DMS53 treated with DMSO at 0.1 percent for 48 hours (cell line): ENCODE measurements at regions not wholly inside any gene's neighbourhood (a gene's known extent, or its start where the extent isn't known, plus 50 kb on each side); places are given as distances from the start of the nearest gene placed in this dataset.

Experiments
- DNase-seq: peaks from one replicate; lab custom pipeline; 2025; ENCODE audit not compliant: unreplicated experiment; lab: John Stamatoyannopoulos, UW

GRCh38 chr16:7103056-7103455 lies 229.6 kb upstream of the RBFOX1 start:
- no peak for DNase-seq

- DNase-seq = no peak
These were observed 231.6 kb upstream of the RBFOX1 start for GRCh38 chr16:7101054-7101453.

- DNase-seq = no peak
These were observed 235.1 kb upstream of the RBFOX1 start for GRCh38 chr16:7097518-7097917.

GRCh38 chr16:7093511-7093910 lies 239.1 kb upstream of the RBFOX1 start:
- DNase-seq = no peak

- no peak for DNase-seq
These were observed 242.0 kb upstream of the RBFOX1 start for GRCh38 chr16:7090628-7091115.

GRCh38 chr16:7089751-7090150 lies 242.9 kb upstream of the RBFOX1 start:
- DNase-seq = no peak

- DNase-seq = no peak
These were observed 243.9 kb upstream of the RBFOX1 start for GRCh38 chr16:7088711-7089110.

- DNase-seq = no peak
These were observed 245.6 kb upstream of the RBFOX1 start for GRCh38 chr16:7086822-7087616.

- DNase-seq = no peak
These were observed 246.9 kb upstream of the RBFOX1 start for GRCh38 chr16:7085776-7086175.

GRCh38 chr16:7083096-7083495 lies 249.5 kb upstream of the RBFOX1 start:
- DNase-seq = no peak

GRCh38 chr16:7077636-7078035 lies 255.0 kb upstream of the RBFOX1 start:
- no peak for DNase-seq

- DNase-seq = no peak
These were observed 257.9 kb upstream of the RBFOX1 start for GRCh38 chr16:7074715-7075114.

GRCh38 chr16:7057458-7057857 lies 275.2 kb upstream of the RBFOX1 start:
- no peak for DNase-seq

- DNase-seq = no peak
These were observed 277.2 kb upstream of the RBFOX1 start for GRCh38 chr16:7055443-7055842.

- no peak for DNase-seq
These were observed 280.9 kb upstream of the RBFOX1 start for GRCh38 chr16:7051591-7052349.

GRCh38 chr16:7044331-7044730 lies 288.3 kb upstream of the RBFOX1 start:
- DNase-seq = no peak

GRCh38 chr16:7038475-7038874 lies 294.2 kb upstream of the RBFOX1 start:
- no peak for DNase-seq

GRCh38 chr16:7037495-7037894 lies 295.1 kb upstream of the RBFOX1 start:
- no peak for DNase-seq

- DNase-seq = no peak
These were observed 301.6 kb upstream of the RBFOX1 start for GRCh38 chr16:7031031-7031430.

GRCh38 chr16:7027401-7027800 lies 305.2 kb upstream of the RBFOX1 start:
- DNase-seq = no peak

- no peak for DNase-seq
These were observed 306.0 kb upstream of the RBFOX1 start for GRCh38 chr16:7026639-7027038.

GRCh38 chr16:7025616-7026190 lies 306.9 kb upstream of the RBFOX1 start:
- peak; percentile 10 for DNase-seq
